Psoas muscle (tissue), 7 donors: ENCODE measurements at regions not wholly inside any gene's neighbourhood (a gene's known extent, or its start where the extent isn't known, plus 50 kb on each side); places are given as distances from the start of the nearest gene placed in this dataset.

Experiments
- ATAC-seq, 4 donors: fragments of 200-7000 bp; cut with Tn5 transposase; one replicate each; pipeline ENCODE4 v1.9.1; 2020; ENCODE audit warnings: moderate library complexity in 3 of 4, mild to moderate bottlenecking in 2 of 4
- DNase-seq, 2 donors: peaks; one replicate each; pipeline ENCODE4 v3.0.0-alpha.2; 2020
- H3K27ac ChIP-seq: fragments of 200-600 bp; one replicate; pipeline ENCODE4 v1.8.0; 2022
- H3K27me3 ChIP-seq, 3 donors: fragments of 200-600 bp in 1 of 3; one replicate each; pipeline versions ENCODE4 v1.6.1 to v1.8.0; 2013 to 2022; ENCODE audit warnings: low read length in 2 of 3, mild to moderate bottlenecking in 2 of 3, moderate library complexity in 1 of 3; ENCODE audit not compliant: insufficient read depth in 3 of 3
- H3K36me3 ChIP-seq, 2 donors: fragments of 200-600 bp in 1 of 2; one replicate each; pipeline versions ENCODE4 v1.6.1 to v1.8.0; 2013 to 2022; ENCODE audit warnings: low read depth in 1 of 2, mild to moderate bottlenecking in 1 of 2, moderate library complexity in 1 of 2; ENCODE audit not compliant: insufficient read depth in 1 of 2
- H3K4me1 ChIP-seq: fragments of 200-600 bp; one replicate; pipeline ENCODE4 v1.8.0; 2022
- H3K4me3 ChIP-seq: fragments of 200-600 bp; one replicate; pipeline ENCODE4 v1.8.0; 2022; ENCODE audit warnings: mild to moderate bottlenecking
- H3K9me3 ChIP-seq: fragments of 200-600 bp; one replicate; pipeline ENCODE4 v1.8.0; 2022
- CTCF ChIP-seq: fragments of 200-600 bp; IDR thresholded peaks from one replicate; pipeline ENCODE4 v1.8.0; 2022; ENCODE audit warnings: antibody characterized with exemption
- WGBS, 3 donors: extraction: QIAGEN DNeasy Blood & Tissue Kit; methylation state at CpG; one replicate each; pipeline versions ENCODE4 v1.1.6 to v1.1.7; 2013; 5-methylcytosine and 5-hydroxymethylcytosine counted together
- intact Hi-C, 2 donors: fragments of 100-400 bp; cut with DNase I; formaldehyde crosslinking; loops; one replicate each; pipeline versions ENCODE4 v1.11.0 to v1.14.2; 2022
- donor health status: healthy with polysubstance abuse.
- donor health status: DM: no; HTN: no; CAD: no; lungs with moderate emphysema.
- donor health status: Bipolar disorder and iron deficiency.
- donor health status: healthy.
- donor health status: DM: yes; HTN: yes; CAD: no.
- donor health status: DM: no; HTN: no; CAD: no.
- donor health status: DM: yes; HTN: yes; CAD: no.

- Histone ChIP-seq H3K4me1 (no peaks in the 10 kb centered on the region), H3K36me3 (no peaks in the 10 kb centered on the region), H3K27ac (no peak overlapping the region), H3K9me3 (no peaks in the 10 kb centered on the region), H3K4me3 (no peak overlapping the region), H3K27me3 (no peaks in the 10 kb centered on the region)
- DNase-seq, result no peak
- WGBS, 3 donors, result 25 to 33% (median 31%) methylated on average over 5 of the region's 5 CpGs
- intact Hi-C loops, result no loop called here
- no peak for ATAC-seq
- TF ChIP-seq CTCF, result no peak
These were observed 175.9 kb downstream of the BAMBI start for GRCh38 chr10:28853195-28853594.

GRCh38 chr10:28857164-28857563, 179.8 kb downstream of the BAMBI start:
- no peak for TF ChIP-seq CTCF

GRCh38 chr10:28858646-28859045, 181.3 kb downstream of the BAMBI start:
- no peaks in the 10 kb centered on the region for H3K4me1 ChIP-seq
- ATAC-seq, result no peak
- 72 to 83% (median 78%) methylated on average over 2 of the region's 2 CpGs for WGBS, 3 donors
- no peaks in the 10 kb centered on the region for H3K9me3 ChIP-seq
- DNase-seq, result no peak
- no peak for TF ChIP-seq CTCF
- intact Hi-C loops, result no loop called here
- no peaks in the 10 kb centered on the region for H3K27me3 ChIP-seq
- H3K36me3 ChIP-seq, result no peaks in the 10 kb centered on the region
- H3K4me3 ChIP-seq, result no peak overlapping the region
- no peak overlapping the region for H3K27ac ChIP-seq

More at GRCh38 chr10:28857164-28857563, 179.8 kb downstream of the BAMBI start:
- ATAC-seq (no peak), DNase-seq (no peak)
- Histone ChIP-seq H3K4me3 (no peak overlapping the region), H3K36me3 (no peaks in the 10 kb centered on the region), H3K27ac (no peak overlapping the region), H3K4me1 (no peaks in the 10 kb centered on the region), H3K9me3 (no peaks in the 10 kb centered on the region), H3K27me3 (no peaks in the 10 kb centered on the region)
- intact Hi-C loops, result no loop called here
- WGBS, 3 donors, result 90 to 98% (median 95%) methylated on average over 2 of the region's 2 CpGs

GRCh38 chr10:28859791-28860190, 182.5 kb downstream of the BAMBI start:
- no peaks in the 10 kb centered on the region for H3K9me3 ChIP-seq
- no peaks in the 10 kb centered on the region for H3K4me1 ChIP-seq
- no peak for ATAC-seq
- H3K27me3 ChIP-seq, result no peaks in the 10 kb centered on the region
- H3K4me3 ChIP-seq, result no peak overlapping the region
- no peaks in the 10 kb centered on the region for H3K36me3 ChIP-seq
- intact Hi-C loops, result no loop called here
- no peak for TF ChIP-seq CTCF
- no peak for DNase-seq
- WGBS, 3 donors, result 65 to 74% (median 67%) methylated on average over 5 of the region's 5 CpGs
- H3K27ac ChIP-seq, result no peak overlapping the region

- ATAC-seq, result no peak
These were observed 184.9 kb downstream of the BAMBI start for GRCh38 chr10:28862219-28862618.

More at GRCh38 chr10:28862219-28862618, 184.9 kb downstream of the BAMBI start:
- Histone ChIP-seq H3K27ac (no peak overlapping the region), H3K36me3 (no peaks in the 10 kb centered on the region), H3K9me3 (no peaks in the 10 kb centered on the region), H3K4me1 (no peaks in the 10 kb centered on the region), H3K27me3 (no peaks in the 10 kb centered on the region), H3K4me3 (no peak overlapping the region)
- DNase-seq, result no peak
- WGBS, 3 donors, result 85 to 90% (median 88%) methylated on average over 2 of the region's 2 CpGs
- no peak for TF ChIP-seq CTCF
- intact Hi-C loops, result no loop called here
